D721Med (cell line): ENCODE measurements at regions not wholly inside any gene's neighbourhood (a gene's known extent, or its start where the extent isn't known, plus 50 kb on each side); places are given as distances from the start of the nearest gene placed in this dataset.

Source experiments
- DNase-seq: peaks from one replicate; pipeline ENCODE4 v3.0.0; 2011; ENCODE audit warnings: low spot score; ENCODE audit not compliant: insufficient read length
- FAIRE-seq: peaks from 2 replicates; lab custom pipeline; 2011; peaks lifted over from hg19 to GRCh38; lab: Jason Lieb, UNC
- TF ChIP-seq, protein P1 (sequence below): IDR thresholded peaks from 2 replicates; pipeline ENCODE4 v1.5.1; 2012; ENCODE audit warnings: mild to moderate bottlenecking, control low read depth; ENCODE audit not compliant: insufficient read depth; ENCODE audit errors: missing control alignments

GRCh38 chr15:70509731-70510143 lies 253.6 kb downstream of the UACA start:
- TF ChIP-seq, protein P1, sequence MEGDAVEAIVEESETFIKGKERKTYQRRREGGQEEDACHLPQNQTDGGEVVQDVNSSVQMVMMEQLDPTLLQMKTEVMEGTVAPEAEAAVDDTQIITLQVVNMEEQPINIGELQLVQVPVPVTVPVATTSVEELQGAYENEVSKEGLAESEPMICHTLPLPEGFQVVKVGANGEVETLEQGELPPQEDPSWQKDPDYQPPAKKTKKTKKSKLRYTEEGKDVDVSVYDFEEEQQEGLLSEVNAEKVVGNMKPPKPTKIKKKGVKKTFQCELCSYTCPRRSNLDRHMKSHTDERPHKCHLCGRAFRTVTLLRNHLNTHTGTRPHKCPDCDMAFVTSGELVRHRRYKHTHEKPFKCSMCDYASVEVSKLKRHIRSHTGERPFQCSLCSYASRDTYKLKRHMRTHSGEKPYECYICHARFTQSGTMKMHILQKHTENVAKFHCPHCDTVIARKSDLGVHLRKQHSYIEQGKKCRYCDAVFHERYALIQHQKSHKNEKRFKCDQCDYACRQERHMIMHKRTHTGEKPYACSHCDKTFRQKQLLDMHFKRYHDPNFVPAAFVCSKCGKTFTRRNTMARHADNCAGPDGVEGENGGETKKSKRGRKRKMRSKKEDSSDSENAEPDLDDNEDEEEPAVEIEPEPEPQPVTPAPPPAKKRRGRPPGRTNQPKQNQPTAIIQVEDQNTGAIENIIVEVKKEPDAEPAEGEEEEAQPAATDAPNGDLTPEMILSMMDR, result no peak
- DNase-seq (no peak), FAIRE-seq (no peak)

DNA sequence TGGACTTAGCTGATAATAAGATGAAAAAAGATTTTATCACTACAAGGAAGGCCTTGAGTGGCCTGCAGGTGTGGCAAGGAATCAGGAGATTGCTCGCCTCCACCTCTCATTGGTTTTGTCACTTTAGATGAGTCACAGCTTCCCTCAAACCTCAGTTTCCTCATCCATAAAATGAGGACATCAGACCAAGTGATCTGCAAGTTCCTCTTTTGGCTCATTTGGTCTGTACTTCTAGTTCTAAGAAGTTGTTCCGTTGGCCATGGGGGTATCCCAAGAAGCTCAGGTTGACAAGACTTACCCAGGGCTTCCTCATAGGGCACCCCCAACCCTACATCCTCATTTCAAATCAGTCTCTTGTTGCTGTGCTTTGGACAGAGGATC lies 254.1 kb downstream of the UACA start:
- FAIRE-seq, result no peak
- TF ChIP-seq, protein P1, result no peak

DNA sequence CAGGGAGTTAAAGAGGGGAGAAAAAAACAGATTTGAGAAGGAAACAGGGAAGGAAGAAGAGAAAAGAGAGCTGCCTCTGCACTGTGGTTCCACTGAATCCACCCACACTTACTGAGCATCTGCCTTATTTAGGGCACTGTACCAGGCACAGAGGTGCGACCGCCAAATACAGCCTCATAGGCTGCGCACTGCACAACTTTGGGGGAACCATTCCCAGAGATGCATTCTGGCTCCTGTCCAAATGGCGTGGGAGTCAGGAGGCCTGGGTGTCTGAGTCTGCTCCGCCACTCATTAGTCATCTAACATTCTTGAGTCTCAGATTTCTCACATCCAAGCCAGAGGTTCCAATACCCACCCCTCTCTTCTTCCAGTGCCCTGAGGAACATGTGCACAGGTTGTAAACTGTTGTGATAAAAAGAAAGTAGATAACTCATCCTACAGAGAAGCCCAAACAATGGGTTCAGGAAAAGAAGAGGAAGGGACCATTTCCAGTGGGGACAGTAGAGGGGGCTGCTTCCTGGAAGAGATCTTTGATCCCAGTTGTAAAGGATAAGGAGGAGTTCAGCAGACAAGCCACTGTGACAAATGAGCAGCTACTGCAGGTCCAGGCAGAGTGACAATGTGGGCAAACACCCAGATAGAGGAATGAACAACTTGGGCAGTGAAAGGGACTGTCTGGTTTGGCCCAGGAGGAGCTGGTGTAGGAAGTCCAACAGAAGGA lies 254.6 kb downstream of the UACA start:
- no peak for FAIRE-seq
- DNase-seq, result no peak
- TF ChIP-seq, protein P1, result no peak

More for the DNA sequence above, 254.1 kb downstream of the UACA start:
- DNase-seq, result no peak

DNA sequence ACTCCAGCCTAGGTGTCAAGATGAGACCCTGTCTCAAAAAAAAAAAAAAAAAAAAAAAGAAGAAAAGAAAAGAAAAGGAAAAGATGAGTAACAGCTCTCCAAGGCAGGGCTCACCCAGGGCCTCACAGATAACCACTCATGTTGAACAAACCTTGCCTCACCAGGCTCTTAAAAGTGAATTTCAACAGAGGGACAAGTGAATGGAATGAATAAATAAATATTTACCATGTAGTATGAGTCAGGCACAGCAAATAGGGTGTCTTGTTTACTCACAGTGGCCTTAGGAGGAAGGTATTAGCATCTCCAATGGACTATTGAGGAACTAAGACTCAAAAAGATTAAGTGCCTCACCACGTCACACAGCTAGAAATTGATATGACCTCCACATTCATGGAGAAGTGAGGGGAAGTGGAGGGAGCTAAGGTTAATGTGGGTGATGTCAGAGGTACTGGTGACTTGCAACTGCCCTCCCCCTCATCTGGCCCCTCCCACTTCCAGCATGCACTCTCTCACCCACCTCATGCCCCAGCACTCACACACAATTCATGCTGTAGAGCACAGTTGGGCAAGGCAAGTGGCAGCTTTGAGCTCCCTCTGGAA lies 255.5 kb downstream of the UACA start:
- DNase-seq (no peak), FAIRE-seq (no peak)
- TF ChIP-seq, protein P1, result no peak

DNA sequence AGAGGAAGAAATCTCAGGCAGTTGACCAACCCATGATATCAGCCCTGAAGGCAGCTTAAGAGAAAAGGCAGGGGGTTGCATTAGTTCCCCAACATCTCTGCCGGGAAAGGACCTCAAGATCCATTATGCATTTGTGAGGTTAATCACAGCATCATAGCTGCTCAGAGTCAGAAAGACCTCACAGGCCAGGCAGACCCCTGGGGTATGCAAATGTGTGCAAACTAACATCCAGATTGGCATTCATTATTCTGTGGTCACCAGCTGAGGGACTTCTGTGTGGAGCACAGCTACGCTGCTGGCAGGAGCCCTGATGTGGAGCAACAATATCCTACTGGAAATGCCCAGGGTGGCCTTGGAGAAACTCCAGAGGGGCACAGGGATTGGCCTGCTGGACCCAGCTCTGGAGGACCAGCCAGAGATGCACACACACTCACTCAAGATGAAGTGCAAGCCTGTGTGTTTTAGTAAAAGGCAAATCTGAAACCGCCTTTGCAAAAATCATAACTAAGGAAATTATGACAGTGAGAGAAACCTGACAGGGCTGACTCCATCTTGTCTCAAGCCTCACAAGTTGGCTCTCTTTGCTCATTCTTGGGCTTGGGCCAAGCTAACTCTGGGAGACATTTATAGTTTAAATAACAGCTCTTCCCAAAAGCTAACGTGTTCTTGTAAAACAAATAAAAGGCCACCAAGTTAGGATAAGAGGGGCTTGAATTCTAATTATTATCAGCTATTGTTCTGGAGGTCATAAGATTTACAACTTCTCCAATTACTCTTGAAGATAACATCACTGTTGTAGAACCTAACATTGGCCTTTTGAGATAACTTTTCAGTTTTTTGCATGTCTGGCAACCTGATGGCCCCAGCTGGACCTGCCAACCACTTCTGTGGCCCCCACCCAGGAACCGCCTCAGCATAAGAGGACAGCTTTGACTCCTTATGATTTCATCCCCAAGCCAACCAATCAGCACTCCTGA lies 257.1 kb downstream of the UACA start:
- no peak for DNase-seq
- TF ChIP-seq, protein P1, result no peak
- FAIRE-seq, result no peak

DNA sequence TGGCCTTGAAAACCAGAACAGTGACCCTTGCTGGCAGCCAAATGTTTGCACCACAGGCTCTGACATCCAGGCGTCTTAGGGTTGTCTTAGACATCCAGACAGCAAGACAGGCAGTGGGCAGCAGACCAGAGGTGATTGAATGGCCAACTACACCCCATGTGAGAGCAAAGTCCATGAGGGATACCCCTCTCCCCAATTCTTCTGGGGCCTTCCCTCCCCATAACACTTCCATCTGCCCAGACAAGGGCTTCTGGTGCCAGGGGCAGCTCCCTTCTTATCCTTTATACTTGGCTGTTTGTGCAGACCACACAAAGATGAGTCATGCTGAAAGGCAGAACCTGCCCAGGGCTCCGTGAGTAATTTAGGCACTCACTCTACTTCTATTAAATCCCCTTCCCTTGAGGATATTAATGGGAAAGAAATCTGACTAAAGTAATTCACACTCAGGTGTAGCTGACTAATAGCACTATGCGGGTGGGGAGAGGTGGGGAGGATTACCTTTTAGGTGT lies 257.9 kb downstream of the UACA start:
- FAIRE-seq, result no peak
- DNase-seq, result no peak

More for the DNA sequence above, 257.9 kb downstream of the UACA start:
- TF ChIP-seq, protein P1, result no peak
